NOMO-1 (cell line): ENCODE measurements at regions not wholly inside any gene's neighbourhood (a gene's known extent, or its start where the extent isn't known, plus 50 kb on each side); places are given as distances from the start of the nearest gene placed in this dataset.
"Not testable (repeated sequence)": the region's sequence is repeated elsewhere in the genome, so short reads cannot be mapped to it uniquely, and the experiment has no call there.

ENCODE experiments used
- DNase-seq, 2 experiments: peaks; one replicate each; lab custom pipeline; 2025; ENCODE audit not compliant: unreplicated experiment in 2 of 2; lab: John Stamatoyannopoulos, UW

- DNase-seq, result not testable (repeated sequence)
These were observed 53.0 kb upstream of the C1QTNF3 start for GRCh38 chr5:34096033-34096432.

DNA sequence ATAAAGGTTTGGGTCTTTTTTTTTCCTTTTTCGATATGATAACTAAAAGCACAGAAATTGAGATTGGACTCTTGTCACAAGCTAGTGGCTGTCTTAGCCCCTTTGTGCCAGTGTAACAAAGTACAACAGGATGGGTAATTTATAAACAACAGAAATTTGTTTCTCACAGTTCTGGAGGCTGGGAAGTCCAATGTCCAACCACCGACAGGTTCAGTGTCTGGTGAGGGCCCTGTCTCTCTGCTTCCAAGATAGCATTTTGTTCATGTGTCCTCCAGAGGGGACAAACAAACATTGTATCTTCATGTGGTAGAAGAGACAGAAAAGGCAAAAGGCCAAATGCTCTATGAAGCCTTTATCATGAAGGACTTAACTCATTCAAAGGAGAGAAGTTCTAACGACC is 56.9 kb upstream of the C1QTNF3 start:
- not testable (repeated sequence) for DNase-seq

DNA sequence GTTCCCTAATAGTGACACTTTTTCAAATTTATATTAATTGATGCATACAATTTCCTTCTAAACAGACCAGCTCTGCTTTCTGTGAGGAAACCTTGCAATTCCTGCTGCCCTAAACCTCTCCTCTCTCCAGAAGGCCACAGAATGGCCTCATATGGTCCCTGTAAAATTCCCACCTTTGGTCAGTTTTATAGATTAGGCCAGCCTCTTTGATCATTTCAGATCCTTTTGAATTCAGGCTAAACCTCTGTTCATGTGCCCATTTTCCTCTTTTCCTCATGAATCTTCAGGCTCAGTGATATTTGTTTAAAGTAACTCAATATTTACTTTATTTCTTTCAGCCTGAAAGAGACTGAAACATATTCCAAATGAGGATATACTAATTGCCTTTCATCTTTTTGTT is 58.6 kb upstream of the C1QTNF3 start:
- DNase-seq, result not testable (repeated sequence)

- DNase-seq, result not testable (repeated sequence)
These were observed 65.9 kb upstream of the C1QTNF3 start for GRCh38 chr5:34108897-34109296.

- not testable (repeated sequence) for DNase-seq
These were observed 81.3 kb upstream of the C1QTNF3 start for GRCh38 chr5:34124280-34124679.

- DNase-seq, result not testable (repeated sequence)
These were observed 82.3 kb upstream of the C1QTNF3 start for GRCh38 chr5:34125354-34125753.

DNA sequence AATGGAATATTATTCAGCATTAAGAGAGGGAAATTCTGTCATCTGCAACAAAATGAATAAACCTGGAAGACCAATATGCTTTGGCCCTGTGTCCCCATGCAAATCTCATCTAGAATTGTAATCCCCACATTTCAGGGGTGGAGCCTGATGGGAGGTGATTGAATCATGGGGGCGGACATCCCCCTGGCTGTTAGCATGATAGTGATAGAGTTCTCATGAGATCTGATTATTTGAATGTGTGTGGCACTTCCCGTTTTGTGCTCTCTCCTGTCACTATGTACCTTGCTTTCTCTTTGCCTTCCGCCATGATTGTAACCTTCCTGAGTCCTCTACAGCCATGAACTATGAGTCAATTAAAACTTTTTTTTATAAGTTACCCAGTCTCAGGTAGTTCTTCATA is 83.7 kb upstream of the C1QTNF3 start:
- not testable (repeated sequence) for DNase-seq

DNA sequence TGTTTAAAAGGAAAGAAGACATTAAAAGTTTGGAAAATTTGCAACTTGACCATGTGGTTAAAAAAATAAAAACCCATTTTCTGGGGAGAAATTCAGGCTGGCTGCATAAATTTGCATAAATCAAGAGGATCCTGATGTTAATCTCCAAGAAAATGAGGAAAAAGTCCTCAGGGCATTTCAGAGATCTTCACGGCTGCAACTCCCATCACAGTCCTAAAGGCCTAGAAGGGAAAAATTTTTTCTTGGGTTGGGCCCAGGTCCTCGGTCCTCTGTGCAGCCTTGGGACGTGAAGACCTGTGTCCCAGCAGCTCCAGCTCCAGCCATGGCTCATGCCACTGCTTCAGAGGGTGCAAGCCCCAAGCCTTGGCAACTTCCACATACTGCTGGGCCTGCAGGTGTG is 84.8 kb upstream of the C1QTNF3 start:
- DNase-seq, result not testable (repeated sequence)

- not testable (repeated sequence) for DNase-seq
These were observed 85.9 kb upstream of the C1QTNF3 start for GRCh38 chr5:34128890-34129289.

GRCh38 chr5:34154988-34155387 is 112.0 kb upstream of the C1QTNF3 start:
- DNase-seq, result not testable (repeated sequence)

DNA sequence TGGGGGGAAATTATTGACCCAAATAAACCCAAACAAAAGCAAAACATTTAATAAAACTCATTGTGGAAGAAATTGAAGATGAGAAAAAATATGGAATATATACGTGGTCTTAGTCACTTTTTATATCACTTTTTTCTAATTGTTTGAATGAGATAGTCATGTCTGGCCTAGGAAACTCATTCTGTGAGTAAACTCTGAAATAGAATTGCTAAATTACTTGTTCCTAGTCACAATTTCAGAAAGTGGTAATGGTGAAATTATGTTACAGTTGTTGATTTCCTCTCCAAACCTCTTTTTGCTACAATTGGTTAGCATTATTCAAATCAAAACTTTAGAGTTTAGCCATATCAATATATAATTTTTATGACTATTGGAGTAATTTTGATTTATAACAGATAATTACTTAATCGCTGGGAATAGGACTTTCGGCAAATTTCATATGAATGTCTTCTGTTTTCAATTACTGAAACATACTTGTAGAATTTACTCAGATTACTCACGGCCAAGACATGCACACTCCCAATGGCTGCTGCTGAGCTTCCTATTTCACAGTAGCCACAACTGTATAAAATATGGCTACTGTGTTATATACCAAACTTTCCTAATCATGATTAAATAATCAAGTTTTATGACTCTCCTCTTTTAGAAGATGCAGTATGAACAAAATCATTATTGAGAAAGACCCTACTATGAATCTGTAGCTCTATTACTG is 113.8 kb upstream of the C1QTNF3 start:
- DNase-seq, result not testable (repeated sequence)

DNA sequence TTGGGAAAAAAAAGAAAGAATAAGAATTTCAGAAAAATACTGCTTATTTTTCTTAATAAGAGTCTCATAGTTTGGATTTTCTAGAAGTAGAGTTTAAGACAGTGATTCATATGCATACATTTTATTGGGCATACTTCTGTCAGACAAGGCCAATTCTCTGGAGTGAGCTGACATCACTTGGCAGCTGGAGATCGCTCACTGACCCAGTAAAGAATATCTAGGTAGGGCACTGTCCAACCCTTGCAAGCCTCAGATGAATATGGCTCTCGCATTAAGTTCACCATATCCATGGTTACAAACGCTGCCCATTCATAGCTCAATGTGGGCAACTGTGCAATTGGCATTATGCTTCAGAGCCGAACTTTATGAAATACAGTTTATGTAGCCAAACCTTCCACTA is 117.9 kb upstream of the C1QTNF3 start:
- DNase-seq, result not testable (repeated sequence)

DNA sequence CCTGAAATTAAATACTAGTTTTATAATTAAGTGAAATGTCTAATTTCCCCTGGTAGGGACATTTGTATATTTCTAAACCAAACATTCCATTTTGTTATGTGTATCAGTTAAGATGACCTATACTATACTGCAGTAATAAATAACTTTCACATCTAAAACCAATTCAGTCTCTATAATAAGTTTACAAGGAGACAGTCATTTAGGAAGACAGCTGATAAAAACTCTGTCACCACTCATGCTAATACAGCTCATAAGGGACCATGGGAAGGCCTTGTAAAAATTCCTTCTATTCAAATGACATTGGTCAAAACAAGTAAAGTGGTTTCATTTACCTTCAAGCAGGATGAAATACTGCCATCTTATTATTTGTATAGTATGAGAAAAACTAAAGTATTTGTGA is 128.4 kb upstream of the C1QTNF3 start:
- DNase-seq, result not testable (repeated sequence)

GRCh38 chr5:34179453-34180190 is 136.6 kb upstream of the C1QTNF3 start:
- DNase-seq, result not testable (repeated sequence)

- not testable (repeated sequence) for DNase-seq
These were observed 137.2 kb upstream of the C1QTNF3 start for GRCh38 chr5:34180225-34180624.

DNA sequence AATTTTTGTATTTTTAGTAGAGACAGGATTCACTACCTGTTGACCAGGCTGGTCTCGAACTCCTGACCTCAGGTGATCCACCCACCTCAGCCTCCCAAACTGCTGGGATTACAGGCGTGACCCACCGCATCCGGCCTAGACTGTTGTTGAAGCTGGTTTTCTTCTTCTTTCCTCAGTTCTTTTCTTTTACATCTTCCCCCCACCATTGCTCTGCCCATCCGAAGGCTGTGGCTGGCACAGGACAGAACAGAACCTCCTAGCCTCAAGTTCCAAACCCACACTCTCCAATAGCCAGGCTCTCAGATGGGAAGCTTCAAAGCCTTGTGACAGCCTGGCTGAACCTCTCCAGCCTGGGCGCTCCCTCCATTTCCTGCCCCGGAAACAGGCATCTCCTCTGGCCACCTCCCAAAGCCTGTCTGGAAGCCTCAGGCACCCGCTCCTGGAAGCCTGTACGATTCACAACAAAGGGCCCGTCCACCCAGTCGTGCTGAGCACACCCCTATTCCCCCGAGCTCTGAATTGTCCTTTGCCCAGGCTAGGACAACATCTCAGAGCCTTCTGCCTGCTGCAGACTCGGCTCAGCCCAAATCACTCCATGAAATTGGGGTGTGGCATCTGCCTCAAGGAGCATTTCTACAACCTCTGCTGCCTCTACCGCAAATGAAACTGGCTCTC is 138.1 kb upstream of the C1QTNF3 start:
- not testable (repeated sequence) for DNase-seq

- not testable (repeated sequence) for DNase-seq
These were observed 142.0 kb upstream of the C1QTNF3 start for GRCh38 chr5:34185005-34185404.

- not testable (repeated sequence) for DNase-seq
These were observed 142.6 kb upstream of the C1QTNF3 start for GRCh38 chr5:34185572-34185971.

GRCh38 chr5:34186108-34186507 is 143.1 kb upstream of the C1QTNF3 start:
- not testable (repeated sequence) for DNase-seq

DNA sequence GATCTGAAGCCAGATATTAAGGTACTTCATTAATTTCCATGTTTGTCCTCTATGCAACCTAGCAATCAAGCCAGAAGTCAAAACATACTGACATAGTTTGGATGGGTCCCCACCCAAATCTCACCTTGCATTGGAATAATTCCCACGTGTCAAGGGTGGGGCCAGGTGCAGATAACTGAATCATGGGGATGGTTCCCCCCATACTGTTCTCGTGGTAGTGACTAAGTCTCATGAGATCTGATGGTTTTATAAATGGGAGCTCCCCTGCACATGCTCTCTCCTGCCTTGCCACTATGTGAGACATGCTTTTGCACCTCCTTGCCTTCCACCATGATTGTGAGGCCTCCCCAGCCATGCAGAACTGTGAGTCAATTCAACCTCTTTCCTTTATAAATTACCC is 143.9 kb upstream of the C1QTNF3 start:
- DNase-seq, result not testable (repeated sequence)

GRCh38 chr5:34187441-34187840 is 144.4 kb upstream of the C1QTNF3 start:
- not testable (repeated sequence) for DNase-seq
